ENCODE measurements at regions not wholly inside any gene's neighbourhood (a gene's known extent, or its start where the extent isn't known, plus 50 kb on each side); places are given as distances from the start of the nearest gene placed in this dataset.
"Not testable (repeated sequence)": the region's sequence is repeated elsewhere in the genome, so short reads cannot be mapped to it uniquely, and the experiment has no call there.

- 82% methylated on average over 5 of the region's 5 CpGs for WGBS
Measured at GRCh38 chr21:38631676-38632075, 133.4 kb upstream of the ERG start.

GRCh38 chr21:38637161-38637560, 138.9 kb upstream of the ERG start:
- no peak overlapping the region for H2BK12ac ChIP-seq (ENCODE audit: low read length in 2 of 2)
- H3K4me3 ChIP-seq (ENCODE audit: insufficient read depth in 1 of 2, low read depth in 1 of 2, low read length in 2 of 2), result no peak overlapping the region
- H3K27ac ChIP-seq (ENCODE audit: low read length, poor library complexity, severe bottlenecking), result no peak overlapping the region
- H3K9me3 ChIP-seq (ENCODE audit: control insufficient read depth, low read length), result peaks cover 7% of the 10 kb centered on the region
- H3K14ac ChIP-seq (ENCODE audit: low read length in 2 of 2), result no peak overlapping the region
- DNase-seq, result no peak
- H2BK15ac ChIP-seq (ENCODE audit: low read depth, poor library complexity, severe bottlenecking), result no peak overlapping the region
- H2AFZ ChIP-seq (ENCODE audit: low read depth, low read length), result no peak overlapping the region
- H3K4me1 ChIP-seq (ENCODE audit: control insufficient read depth, insufficient read depth, low read depth, low read length), result no peaks in the 10 kb centered on the region
- H3K36me3 ChIP-seq (ENCODE audit: control insufficient read depth in 1 of 2, insufficient read depth in 2 of 2, low read depth in 1 of 2, low read length in 2 of 2), result no peaks in the 10 kb centered on the region
- H4K8ac ChIP-seq (ENCODE audit: low read length), result no peak overlapping the region
- no peak overlapping the region for H3K23ac ChIP-seq (ENCODE audit: low read length in 2 of 2)
- H2BK120ac ChIP-seq (ENCODE audit: low read depth, low read length), result no peak overlapping the region
- no peak overlapping the region for H3K4me2 ChIP-seq (ENCODE audit: low read length, poor library complexity, severe bottlenecking)
- no peaks in the 10 kb centered on the region for H3K79me1 ChIP-seq (replicated peaks; ENCODE audit: low read length, poor library complexity, severe bottlenecking)
- H3K4ac ChIP-seq (ENCODE audit: low read depth in 1 of 2, low read length in 2 of 2), result no peak overlapping the region
- no peak overlapping the region for H3K9ac ChIP-seq (ENCODE audit: low read length)
- WGBS, result 100% methylated on average over 1 of the region's 3 CpGs
- peaks cover 0 to 9% of the 10 kb centered on the region in 2 experiments for H3K27me3 ChIP-seq (ENCODE audit: control insufficient read depth in 1 of 2, insufficient read depth in 1 of 2, low read length in 2 of 2)
- no peak overlapping the region for H2AK5ac ChIP-seq (ENCODE audit: low read length, severe bottlenecking)
- no peak overlapping the region for H3K18ac ChIP-seq (ENCODE audit: low read depth in 1 of 2, low read length in 2 of 2)
- no peak overlapping the region for H2BK5ac ChIP-seq (ENCODE audit: low read depth, low read length, poor library complexity, severe bottlenecking)
- no peak overlapping the region for H4K91ac ChIP-seq (ENCODE audit: low read length)

More at GRCh38 chr21:38631676-38632075, 133.4 kb upstream of the ERG start:
- peaks cover 0 to 3% of the 10 kb centered on the region in 2 experiments for H3K27me3 ChIP-seq (ENCODE audit: control insufficient read depth in 1 of 2, insufficient read depth in 1 of 2, low read length in 2 of 2)
- no peak overlapping the region for H2BK12ac ChIP-seq (ENCODE audit: low read length in 2 of 2)
- no peak overlapping the region for H4K8ac ChIP-seq (ENCODE audit: low read length)
- no peak overlapping the region for H2BK120ac ChIP-seq (ENCODE audit: low read depth, low read length)
- DNase-seq, result no peak
- H2AK5ac ChIP-seq (ENCODE audit: low read length, severe bottlenecking), result no peak overlapping the region
- H3K23ac ChIP-seq (ENCODE audit: low read length in 2 of 2), result no peak overlapping the region
- H3K18ac ChIP-seq (ENCODE audit: low read depth in 1 of 2, low read length in 2 of 2), result no peak overlapping the region
- H3K27ac ChIP-seq (ENCODE audit: low read length, poor library complexity, severe bottlenecking), result no peak overlapping the region
- H3K4ac ChIP-seq (ENCODE audit: low read depth in 1 of 2, low read length in 2 of 2), result no peak overlapping the region
- H3K4me1 ChIP-seq (ENCODE audit: control insufficient read depth, insufficient read depth, low read depth, low read length), result no peaks in the 10 kb centered on the region
- H3K79me1 ChIP-seq (replicated peaks; ENCODE audit: low read length, poor library complexity, severe bottlenecking), result no peaks in the 10 kb centered on the region
- no peak overlapping the region for H2BK15ac ChIP-seq (ENCODE audit: low read depth, poor library complexity, severe bottlenecking)
- H2BK5ac ChIP-seq (ENCODE audit: low read depth, low read length, poor library complexity, severe bottlenecking), result no peak overlapping the region
- peak overlapping the region in 1 of 2 experiments; percentile 58 for H3K4me3 ChIP-seq (ENCODE audit: insufficient read depth in 1 of 2, low read depth in 1 of 2, low read length in 2 of 2)
- H3K9ac ChIP-seq (ENCODE audit: low read length), result peak overlapping the region; percentile 63
- H3K14ac ChIP-seq (ENCODE audit: low read length in 2 of 2), result no peak overlapping the region
- no peak overlapping the region for H4K91ac ChIP-seq (ENCODE audit: low read length)
- H3K36me3 ChIP-seq (ENCODE audit: control insufficient read depth in 1 of 2, insufficient read depth in 2 of 2, low read depth in 1 of 2, low read length in 2 of 2), result no peaks in the 10 kb centered on the region
- no peak overlapping the region for H3K4me2 ChIP-seq (ENCODE audit: low read length, poor library complexity, severe bottlenecking)
- H2AFZ ChIP-seq (ENCODE audit: low read depth, low read length), result no peak overlapping the region
- H3K9me3 ChIP-seq (ENCODE audit: control insufficient read depth, low read length), result peaks cover 7% of the 10 kb centered on the region

GRCh38 chr21:38639571-38640354, 141.5 kb upstream of the ERG start:
- H3K79me1 ChIP-seq (replicated peaks; ENCODE audit: low read length, poor library complexity, severe bottlenecking), result no peaks in the 10 kb centered on the region
- no peak overlapping the region for H3K23ac ChIP-seq (ENCODE audit: low read length in 2 of 2)
- no peak overlapping the region for H3K14ac ChIP-seq (ENCODE audit: low read length in 2 of 2)
- peak overlapping the region; percentile 80 for H3K9ac ChIP-seq (ENCODE audit: low read length)
- H3K36me3 ChIP-seq (ENCODE audit: control insufficient read depth in 1 of 2, insufficient read depth in 2 of 2, low read depth in 1 of 2, low read length in 2 of 2), result no peaks in the 10 kb centered on the region
- H3K27me3 ChIP-seq (ENCODE audit: control insufficient read depth in 1 of 2, insufficient read depth in 1 of 2, low read length in 2 of 2), result peaks cover 5 to 24% of the 10 kb centered on the region in 2 experiments
- H4K8ac ChIP-seq (ENCODE audit: low read length), result no peak overlapping the region
- peak overlapping the region in 1 of 2 experiments; percentile 68 for H3K4me3 ChIP-seq (ENCODE audit: insufficient read depth in 1 of 2, low read depth in 1 of 2, low read length in 2 of 2)
- 89% methylated on average over 3 of the region's 4 CpGs for WGBS
- H3K4ac ChIP-seq (ENCODE audit: low read depth in 1 of 2, low read length in 2 of 2), result no peak overlapping the region
- no peak overlapping the region for H2BK15ac ChIP-seq (ENCODE audit: low read depth, poor library complexity, severe bottlenecking)
- no peaks in the 10 kb centered on the region for H3K4me1 ChIP-seq (ENCODE audit: control insufficient read depth, insufficient read depth, low read depth, low read length)
- H3K9me3 ChIP-seq (ENCODE audit: control insufficient read depth, low read length), result peaks cover 7% of the 10 kb centered on the region
- DNase-seq, result no peak
- no peak overlapping the region for H3K4me2 ChIP-seq (ENCODE audit: low read length, poor library complexity, severe bottlenecking)
- H3K18ac ChIP-seq (ENCODE audit: low read depth in 1 of 2, low read length in 2 of 2), result no peak overlapping the region
- no peak overlapping the region for H2BK5ac ChIP-seq (ENCODE audit: low read depth, low read length, poor library complexity, severe bottlenecking)
- no peak overlapping the region for H2BK12ac ChIP-seq (ENCODE audit: low read length in 2 of 2)
- no peak overlapping the region for H2AFZ ChIP-seq (ENCODE audit: low read depth, low read length)
- H3K27ac ChIP-seq (ENCODE audit: low read length, poor library complexity, severe bottlenecking), result no peak overlapping the region
- no peak overlapping the region for H2AK5ac ChIP-seq (ENCODE audit: low read length, severe bottlenecking)
- H4K91ac ChIP-seq (ENCODE audit: low read length), result no peak overlapping the region
- H2BK120ac ChIP-seq (ENCODE audit: low read depth, low read length), result no peak overlapping the region

GRCh38 chr21:38640355-38640742, 142.1 kb upstream of the ERG start:
- H2AK5ac ChIP-seq (ENCODE audit: low read length, severe bottlenecking); H3K4me2 ChIP-seq (ENCODE audit: low read length, poor library complexity, severe bottlenecking); H4K8ac ChIP-seq (ENCODE audit: low read length); H3K14ac ChIP-seq (ENCODE audit: low read length in 2 of 2); H2AFZ ChIP-seq (ENCODE audit: low read depth, low read length); H3K27ac ChIP-seq (ENCODE audit: low read length, poor library complexity, severe bottlenecking); H2BK5ac ChIP-seq (ENCODE audit: low read depth, low read length, poor library complexity, severe bottlenecking); H2BK15ac ChIP-seq (ENCODE audit: low read depth, poor library complexity, severe bottlenecking); DNase-seq; H3K18ac ChIP-seq (ENCODE audit: low read depth in 1 of 2, low read length in 2 of 2); H3K4me3 ChIP-seq (ENCODE audit: insufficient read depth in 1 of 2, low read depth in 1 of 2, low read length in 2 of 2); H3K4me1 ChIP-seq (ENCODE audit: control insufficient read depth, insufficient read depth, low read depth, low read length); H2BK12ac ChIP-seq (ENCODE audit: low read length in 2 of 2); H4K91ac ChIP-seq (ENCODE audit: low read length); H3K36me3 ChIP-seq (ENCODE audit: control insufficient read depth in 1 of 2, insufficient read depth in 2 of 2, low read depth in 1 of 2, low read length in 2 of 2); H3K9ac ChIP-seq (ENCODE audit: low read length); H3K79me1 ChIP-seq (replicated peaks; ENCODE audit: low read length, poor library complexity, severe bottlenecking); H3K4ac ChIP-seq (ENCODE audit: low read depth in 1 of 2, low read length in 2 of 2); H3K23ac ChIP-seq (ENCODE audit: low read length in 2 of 2); H3K9me3 ChIP-seq (ENCODE audit: control insufficient read depth, low read length); H2BK120ac ChIP-seq (ENCODE audit: low read depth, low read length): not testable (repeated sequence)
- peaks cover 5 to 24% of the 10 kb centered on the region in 2 experiments for H3K27me3 ChIP-seq (ENCODE audit: control insufficient read depth in 1 of 2, insufficient read depth in 1 of 2, low read length in 2 of 2)
- WGBS, result 98% methylated on average over 3 of the region's 5 CpGs

All from mesenchymal stem cell (in vitro differentiated cells and primary cell).